ENCODE measurements at regions not wholly inside any gene's neighbourhood (a gene's known extent, or its start where the extent isn't known, plus 50 kb on each side); places are given as distances from the start of the nearest gene placed in this dataset.

DNA sequence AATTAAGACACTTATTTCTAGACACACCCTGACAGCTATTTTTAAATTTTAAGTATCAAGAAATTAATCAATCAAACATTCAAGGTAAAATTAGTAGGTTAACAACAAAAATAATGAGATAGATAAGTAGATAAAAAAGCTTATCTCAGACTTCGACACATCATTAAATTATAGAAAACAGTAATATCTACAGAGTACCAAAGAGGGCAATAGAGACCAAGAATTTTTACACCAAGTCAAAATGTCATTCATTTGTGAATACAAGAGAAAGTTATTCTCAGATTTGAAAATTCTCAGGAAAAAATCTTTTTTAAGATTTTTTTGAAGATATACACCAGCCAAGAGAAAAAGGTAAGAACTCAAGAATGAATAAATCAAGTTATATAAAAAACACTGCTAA is 445.6 kb downstream of the ACTL7B start:
- Histone ChIP-seq H3K36me3 (ENCODE audit: control insufficient read depth in 4 of 4, insufficient read depth in 3 of 4, low read depth in 1 of 4, low read length in 3 of 4) (no peaks in the 10 kb centered on the region), H3K4me1 (ENCODE audit: control insufficient read depth in 4 of 4, insufficient read depth in 4 of 4, low read length in 3 of 4) (no peaks in the 10 kb centered on the region), H3K27me3 (ENCODE audit: control insufficient read depth in 4 of 4, insufficient read depth in 4 of 4, low read length in 3 of 4) (peaks cover 0 to 3% (median 0%) of the 10 kb centered on the region in 4 donors), H3K9me3 (ENCODE audit: control insufficient read depth in 4 of 4, low read length in 3 of 4) (no peaks in the 10 kb centered on the region), H3K27ac (ENCODE audit: low read depth in 1 of 2, low read length in 2 of 2) (no peak overlapping the region), H3K4me3 (ENCODE audit: low read depth in 1 of 3, low read length in 3 of 3) (no peak overlapping the region), H3K9ac (ENCODE audit: low read depth in 1 of 2, low read length in 2 of 2) (no peak overlapping the region)
- 80% methylated on average over 1 of the region's 1 CpG for WGBS
- no peak for DNase-seq (ENCODE audit: low spot score)
- TF ChIP-seq NR2F2 (IDR thresholded peaks at IDR 0.05) (no peak), EGR1 (IDR thresholded peaks at IDR 0.05; ENCODE audit: low read depth in 2 of 2) (no peak), HNF4G (IDR thresholded peaks at IDR 0.05) (no peak), FOXA1 (IDR thresholded peaks at IDR 0.05) (no peak), RXRA (IDR thresholded peaks at IDR 0.05) (no peak), GABPA (IDR thresholded peaks at IDR 0.05 in 1 of 2, conservative IDR thresholded peaks at IDR 0.05 in 1 of 2) (no peak), HNF4A (conservative IDR thresholded peaks at IDR 0.05) (no peak), SP1 (IDR thresholded peaks at IDR 0.05) (no peak), TAF1 (conservative IDR thresholded peaks at IDR 0.05) (no peak), FOXA2 (IDR thresholded peaks at IDR 0.05) (no peak), JUND (IDR thresholded peaks at IDR 0.05) (no peak)
- TF ChIP-seq, protein P1, sequence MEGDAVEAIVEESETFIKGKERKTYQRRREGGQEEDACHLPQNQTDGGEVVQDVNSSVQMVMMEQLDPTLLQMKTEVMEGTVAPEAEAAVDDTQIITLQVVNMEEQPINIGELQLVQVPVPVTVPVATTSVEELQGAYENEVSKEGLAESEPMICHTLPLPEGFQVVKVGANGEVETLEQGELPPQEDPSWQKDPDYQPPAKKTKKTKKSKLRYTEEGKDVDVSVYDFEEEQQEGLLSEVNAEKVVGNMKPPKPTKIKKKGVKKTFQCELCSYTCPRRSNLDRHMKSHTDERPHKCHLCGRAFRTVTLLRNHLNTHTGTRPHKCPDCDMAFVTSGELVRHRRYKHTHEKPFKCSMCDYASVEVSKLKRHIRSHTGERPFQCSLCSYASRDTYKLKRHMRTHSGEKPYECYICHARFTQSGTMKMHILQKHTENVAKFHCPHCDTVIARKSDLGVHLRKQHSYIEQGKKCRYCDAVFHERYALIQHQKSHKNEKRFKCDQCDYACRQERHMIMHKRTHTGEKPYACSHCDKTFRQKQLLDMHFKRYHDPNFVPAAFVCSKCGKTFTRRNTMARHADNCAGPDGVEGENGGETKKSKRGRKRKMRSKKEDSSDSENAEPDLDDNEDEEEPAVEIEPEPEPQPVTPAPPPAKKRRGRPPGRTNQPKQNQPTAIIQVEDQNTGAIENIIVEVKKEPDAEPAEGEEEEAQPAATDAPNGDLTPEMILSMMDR (IDR thresholded peaks at IDR 0.05; ENCODE audit: low read depth, low read length, missing input control), result no peak
- TF ChIP-seq, protein P2, sequence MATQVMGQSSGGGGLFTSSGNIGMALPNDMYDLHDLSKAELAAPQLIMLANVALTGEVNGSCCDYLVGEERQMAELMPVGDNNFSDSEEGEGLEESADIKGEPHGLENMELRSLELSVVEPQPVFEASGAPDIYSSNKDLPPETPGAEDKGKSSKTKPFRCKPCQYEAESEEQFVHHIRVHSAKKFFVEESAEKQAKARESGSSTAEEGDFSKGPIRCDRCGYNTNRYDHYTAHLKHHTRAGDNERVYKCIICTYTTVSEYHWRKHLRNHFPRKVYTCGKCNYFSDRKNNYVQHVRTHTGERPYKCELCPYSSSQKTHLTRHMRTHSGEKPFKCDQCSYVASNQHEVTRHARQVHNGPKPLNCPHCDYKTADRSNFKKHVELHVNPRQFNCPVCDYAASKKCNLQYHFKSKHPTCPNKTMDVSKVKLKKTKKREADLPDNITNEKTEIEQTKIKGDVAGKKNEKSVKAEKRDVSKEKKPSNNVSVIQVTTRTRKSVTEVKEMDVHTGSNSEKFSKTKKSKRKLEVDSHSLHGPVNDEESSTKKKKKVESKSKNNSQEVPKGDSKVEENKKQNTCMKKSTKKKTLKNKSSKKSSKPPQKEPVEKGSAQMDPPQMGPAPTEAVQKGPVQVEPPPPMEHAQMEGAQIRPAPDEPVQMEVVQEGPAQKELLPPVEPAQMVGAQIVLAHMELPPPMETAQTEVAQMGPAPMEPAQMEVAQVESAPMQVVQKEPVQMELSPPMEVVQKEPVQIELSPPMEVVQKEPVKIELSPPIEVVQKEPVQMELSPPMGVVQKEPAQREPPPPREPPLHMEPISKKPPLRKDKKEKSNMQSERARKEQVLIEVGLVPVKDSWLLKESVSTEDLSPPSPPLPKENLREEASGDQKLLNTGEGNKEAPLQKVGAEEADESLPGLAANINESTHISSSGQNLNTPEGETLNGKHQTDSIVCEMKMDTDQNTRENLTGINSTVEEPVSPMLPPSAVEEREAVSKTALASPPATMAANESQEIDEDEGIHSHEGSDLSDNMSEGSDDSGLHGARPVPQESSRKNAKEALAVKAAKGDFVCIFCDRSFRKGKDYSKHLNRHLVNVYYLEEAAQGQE (IDR thresholded peaks at IDR 0.05), result no peak
- TF ChIP-seq, protein P3, sequence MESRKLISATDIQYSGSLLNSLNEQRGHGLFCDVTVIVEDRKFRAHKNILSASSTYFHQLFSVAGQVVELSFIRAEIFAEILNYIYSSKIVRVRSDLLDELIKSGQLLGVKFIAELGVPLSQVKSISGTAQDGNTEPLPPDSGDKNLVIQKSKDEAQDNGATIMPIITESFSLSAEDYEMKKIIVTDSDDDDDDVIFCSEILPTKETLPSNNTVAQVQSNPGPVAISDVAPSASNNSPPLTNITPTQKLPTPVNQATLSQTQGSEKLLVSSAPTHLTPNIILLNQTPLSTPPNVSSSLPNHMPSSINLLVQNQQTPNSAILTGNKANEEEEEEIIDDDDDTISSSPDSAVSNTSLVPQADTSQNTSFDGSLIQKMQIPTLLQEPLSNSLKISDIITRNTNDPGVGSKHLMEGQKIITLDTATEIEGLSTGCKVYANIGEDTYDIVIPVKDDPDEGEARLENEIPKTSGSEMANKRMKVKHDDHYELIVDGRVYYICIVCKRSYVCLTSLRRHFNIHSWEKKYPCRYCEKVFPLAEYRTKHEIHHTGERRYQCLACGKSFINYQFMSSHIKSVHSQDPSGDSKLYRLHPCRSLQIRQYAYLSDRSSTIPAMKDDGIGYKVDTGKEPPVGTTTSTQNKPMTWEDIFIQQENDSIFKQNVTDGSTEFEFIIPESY (IDR thresholded peaks at IDR 0.05), result no peak

DNA sequence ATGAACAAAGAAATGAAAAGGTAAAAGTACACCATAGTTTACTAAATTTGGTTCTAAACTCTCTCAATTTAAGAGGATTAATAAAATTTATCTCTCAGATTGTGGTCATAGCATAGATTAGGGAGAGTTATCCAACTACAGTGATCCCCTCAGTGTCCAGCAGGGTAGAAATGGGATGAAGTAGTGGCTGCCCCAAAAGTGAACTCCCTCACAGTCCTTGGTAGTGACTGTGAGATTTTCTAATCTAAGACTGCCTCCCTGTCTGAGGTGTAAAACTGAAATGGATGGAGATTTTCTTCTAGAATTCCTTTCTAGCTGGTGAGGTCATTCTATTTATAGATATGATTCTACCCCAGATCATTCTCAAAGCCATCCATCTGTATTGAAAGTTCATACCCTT is 455.5 kb downstream of the ACTL7B start:
- Histone ChIP-seq H3K4me3 (ENCODE audit: low read depth in 1 of 3, low read length in 3 of 3) (no peak overlapping the region), H3K9ac (ENCODE audit: low read depth in 1 of 2, low read length in 2 of 2) (no peak overlapping the region)
- no peak for TF ChIP-seq RAD21 (IDR thresholded peaks at IDR 0.05)
- TF ChIP-seq EGR1 (IDR thresholded peaks at IDR 0.05; ENCODE audit: low read depth in 2 of 2), result no peak
- TF ChIP-seq GABPA (IDR thresholded peaks at IDR 0.05 in 1 of 2, conservative IDR thresholded peaks at IDR 0.05 in 1 of 2), result no peak
- TF ChIP-seq, protein P2 (IDR thresholded peaks at IDR 0.05), result no peak
- TF ChIP-seq YY1 (IDR thresholded peaks at IDR 0.05), result no peak
- TF ChIP-seq HNF4G (IDR thresholded peaks at IDR 0.05), result no peak
- TF ChIP-seq SP1 (IDR thresholded peaks at IDR 0.05), result no peak
- TF ChIP-seq, protein P4, sequence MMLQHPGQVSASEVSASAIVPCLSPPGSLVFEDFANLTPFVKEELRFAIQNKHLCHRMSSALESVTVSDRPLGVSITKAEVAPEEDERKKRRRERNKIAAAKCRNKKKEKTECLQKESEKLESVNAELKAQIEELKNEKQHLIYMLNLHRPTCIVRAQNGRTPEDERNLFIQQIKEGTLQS (IDR thresholded peaks at IDR 0.05), result no peak
- TF ChIP-seq, protein P5, sequence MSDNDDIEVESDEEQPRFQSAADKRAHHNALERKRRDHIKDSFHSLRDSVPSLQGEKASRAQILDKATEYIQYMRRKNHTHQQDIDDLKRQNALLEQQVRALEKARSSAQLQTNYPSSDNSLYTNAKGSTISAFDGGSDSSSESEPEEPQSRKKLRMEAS (IDR thresholded peaks at IDR 0.05), result no peak
- TF ChIP-seq, protein P1 (IDR thresholded peaks at IDR 0.05; ENCODE audit: low read depth, low read length, missing input control), result no peak
- TF ChIP-seq NR2F2 (IDR thresholded peaks at IDR 0.05), result no peak

More for the DNA sequence above, 455.5 kb downstream of the ACTL7B start:
- Histone ChIP-seq H3K27ac (ENCODE audit: low read depth in 1 of 2, low read length in 2 of 2) (no peak overlapping the region), H3K4me1 (ENCODE audit: control insufficient read depth in 4 of 4, insufficient read depth in 4 of 4, low read length in 3 of 4) (no peaks in the 10 kb centered on the region), H3K9me3 (ENCODE audit: control insufficient read depth in 4 of 4, low read length in 3 of 4) (peaks cover 0 to 7% (median 4%) of the 10 kb centered on the region in 4 donors), H3K36me3 (ENCODE audit: control insufficient read depth in 4 of 4, insufficient read depth in 3 of 4, low read depth in 1 of 4, low read length in 3 of 4) (no peaks in the 10 kb centered on the region), H3K27me3 (ENCODE audit: control insufficient read depth in 4 of 4, insufficient read depth in 4 of 4, low read length in 3 of 4) (no peaks in the 10 kb centered on the region)
- DNase-seq (ENCODE audit: low spot score), result no peak
